HG03060 (cell line): ENCODE measurements at regions not wholly inside any gene's neighbourhood (a gene's known extent, or its start where the extent isn't known, plus 50 kb on each side); places are given as distances from the start of the nearest gene placed in this dataset.
"Not testable (repeated sequence)": the region's sequence is repeated elsewhere in the genome, so short reads cannot be mapped to it uniquely, and the experiment has no call there.

ENCODE experiments used
- ATAC-seq: cut with Tn5 transposase; IDR thresholded peaks from one replicate; pipeline ENCODE4 v1.9.1; 2021; ENCODE audit warnings: low read depth, moderate number of reproducible peaks; ENCODE audit not compliant: unreplicated experiment

GRCh38 chr18:70576276-70577022 is 287.6 kb downstream of the SOCS6 start:
- no peak for ATAC-seq

GRCh38 chr18:70574951-70575350 is 286.1 kb downstream of the SOCS6 start:
- not testable (repeated sequence) for ATAC-seq

GRCh38 chr18:70569647-70570046 is 280.8 kb downstream of the SOCS6 start:
- ATAC-seq, result not testable (repeated sequence)

GRCh38 chr18:70559446-70559845 is 270.6 kb downstream of the SOCS6 start:
- ATAC-seq, result no peak

- ATAC-seq, result no peak
These were observed 269.5 kb downstream of the SOCS6 start for GRCh38 chr18:70558371-70558770.

GRCh38 chr18:70554854-70555445 is 266.1 kb downstream of the SOCS6 start:
- ATAC-seq, result no peak

GRCh38 chr18:70553936-70554260 is 265.1 kb downstream of the SOCS6 start:
- ATAC-seq, result no peak

- ATAC-seq, result no peak
These were observed 264.5 kb downstream of the SOCS6 start for GRCh38 chr18:70553245-70553935.

GRCh38 chr18:70536370-70537062 is 247.7 kb downstream of the SOCS6 start:
- ATAC-seq, result no peak

GRCh38 chr18:70535041-70535440 is 246.2 kb downstream of the SOCS6 start:
- no peak for ATAC-seq

- ATAC-seq, result not testable (repeated sequence)
These were observed 236.5 kb downstream of the SOCS6 start for GRCh38 chr18:70525322-70525721.

- ATAC-seq, result no peak
These were observed 234.9 kb downstream of the SOCS6 start for GRCh38 chr18:70523792-70524182.

- ATAC-seq, result no peak
These were observed 234.4 kb downstream of the SOCS6 start for GRCh38 chr18:70523035-70523791.

GRCh38 chr18:70522183-70522680 is 233.4 kb downstream of the SOCS6 start:
- no peak for ATAC-seq

GRCh38 chr18:70520867-70521266 is 232.0 kb downstream of the SOCS6 start:
- ATAC-seq, result no peak

- ATAC-seq, result no peak
These were observed 224.8 kb downstream of the SOCS6 start for GRCh38 chr18:70513502-70514171.

GRCh38 chr18:70507970-70508369 is 219.1 kb downstream of the SOCS6 start:
- no peak for ATAC-seq

- no peak for ATAC-seq
These were observed 217.7 kb downstream of the SOCS6 start for GRCh38 chr18:70506511-70506910.

- no peak for ATAC-seq
These were observed 214.2 kb downstream of the SOCS6 start for GRCh38 chr18:70503060-70503459.

- ATAC-seq, result no peak
These were observed 212.5 kb downstream of the SOCS6 start for GRCh38 chr18:70501358-70501757.
